ENCODE measurements at regions not wholly inside any gene's neighbourhood (a gene's known extent, or its start where the extent isn't known, plus 50 kb on each side); places are given as distances from the start of the nearest gene placed in this dataset.

- Histone ChIP-seq H3K36me3 (ENCODE audit: insufficient read depth, low read length) (no peaks in the 10 kb centered on the region), H3F3A (ENCODE audit: insufficient read depth, low read length, poor library complexity, severe bottlenecking) (no peaks in the 10 kb centered on the region), H3K27ac (ENCODE audit: low read length) (no peak overlapping the region)
Observed at GRCh38 chr15:62730825-62731224, 311.7 kb upstream of the TPM1 start.

GRCh38 chr15:62732078-62732477 is 310.5 kb upstream of the TPM1 start:
- Histone ChIP-seq H3K4me2 (ENCODE audit: low read length) (no peak overlapping the region), H3K27me3 (ENCODE audit: insufficient read depth, low read depth, low read length) (no peaks in the 10 kb centered on the region), H2AFZ (ENCODE audit: low read depth, low read length) (no peak overlapping the region), H3K36me3 (ENCODE audit: insufficient read depth, low read length) (no peaks in the 10 kb centered on the region), H3K9ac (ENCODE audit: low read length) (no peak overlapping the region), H3K4me3 (ENCODE audit: low read length) (no peak overlapping the region), H3K27ac (ENCODE audit: low read length) (no peak overlapping the region), H3K9me2 (ENCODE audit: insufficient read depth, low read length) (no peaks in the 10 kb centered on the region), H3F3A (ENCODE audit: insufficient read depth, low read length, poor library complexity, severe bottlenecking) (no peaks in the 10 kb centered on the region), H3K9me3 (ENCODE audit: low read length) (peaks cover 5% of the 10 kb centered on the region), H3K79me2 (replicated peaks; ENCODE audit: insufficient read depth, low read length) (no peaks in the 10 kb centered on the region), H4K20me1 (ENCODE audit: insufficient read depth) (no peaks in the 10 kb centered on the region)
- TF ChIP-seq EZH2 (IDR thresholded peaks at IDR 0.05; ENCODE audit: borderline replicate concordance, insufficient read depth, low read length, poor library complexity, severe bottlenecking), result no peak
- TF ChIP-seq POLR2AphosphoS5 (IDR thresholded peaks at IDR 0.05), result no peak
- no peak for TF ChIP-seq MXI1 (conservative IDR thresholded peaks at IDR 0.05; ENCODE audit: poor library complexity, severe bottlenecking)
- no peak for TF ChIP-seq CTCF (IDR thresholded peaks at IDR 0.05; ENCODE audit: poor library complexity, severe bottlenecking)
- no peak for TF ChIP-seq EP300 (conservative IDR thresholded peaks at IDR 0.05; ENCODE audit: poor library complexity, severe bottlenecking)
- no peak for TF ChIP-seq TAF1 (IDR thresholded peaks at IDR 0.05; ENCODE audit: low read depth)
- no peak for TF ChIP-seq RAD21 (conservative IDR thresholded peaks at IDR 0.05)
- no peak for TF ChIP-seq SMC3 (conservative IDR thresholded peaks at IDR 0.05; ENCODE audit: poor library complexity)

More at GRCh38 chr15:62730825-62731224, 311.7 kb upstream of the TPM1 start:
- Histone ChIP-seq H3K4me3 (ENCODE audit: low read length) (no peak overlapping the region), H3K9me3 (ENCODE audit: low read length) (peaks cover 5% of the 10 kb centered on the region), H3K4me2 (ENCODE audit: low read length) (no peak overlapping the region), H3K27me3 (ENCODE audit: insufficient read depth, low read depth, low read length) (no peaks in the 10 kb centered on the region), H2AFZ (ENCODE audit: low read depth, low read length) (no peak overlapping the region), H4K20me1 (ENCODE audit: insufficient read depth) (no peaks in the 10 kb centered on the region), H3K9ac (ENCODE audit: low read length) (no peak overlapping the region), H3K9me2 (ENCODE audit: insufficient read depth, low read length) (no peaks in the 10 kb centered on the region), H3K79me2 (replicated peaks; ENCODE audit: insufficient read depth, low read length) (no peaks in the 10 kb centered on the region)
- no peak for TF ChIP-seq POLR2AphosphoS5 (IDR thresholded peaks at IDR 0.05)
- TF ChIP-seq EP300 (conservative IDR thresholded peaks at IDR 0.05; ENCODE audit: poor library complexity, severe bottlenecking), result no peak
- TF ChIP-seq REST (IDR thresholded peaks at IDR 0.05; ENCODE audit: borderline replicate concordance), result no peak
- TF ChIP-seq EZH2 (IDR thresholded peaks at IDR 0.05; ENCODE audit: borderline replicate concordance, insufficient read depth, low read length, poor library complexity, severe bottlenecking), result no peak
- TF ChIP-seq RAD21 (conservative IDR thresholded peaks at IDR 0.05), result no peak
- TF ChIP-seq TAF1 (IDR thresholded peaks at IDR 0.05; ENCODE audit: low read depth), result no peak
- TF ChIP-seq MXI1 (conservative IDR thresholded peaks at IDR 0.05; ENCODE audit: poor library complexity, severe bottlenecking), result no peak
- no peak for TF ChIP-seq CTCF (IDR thresholded peaks at IDR 0.05; ENCODE audit: poor library complexity, severe bottlenecking)
- TF ChIP-seq SMC3 (conservative IDR thresholded peaks at IDR 0.05; ENCODE audit: poor library complexity), result no peak
